Activated T-cell treated with anti-CD3 and anti-CD28 coated beads for 48 hours (primary cell): ENCODE measurements at regions not wholly inside any gene's neighbourhood (a gene's known extent, or its start where the extent isn't known, plus 50 kb on each side); places are given as distances from the start of the nearest gene placed in this dataset.

ENCODE experiments used
- DNase-seq: peaks from one replicate; pipeline ENCODE4 v3.0.0-alpha.2; 2020; ENCODE audit warnings: low read depth

DNA sequence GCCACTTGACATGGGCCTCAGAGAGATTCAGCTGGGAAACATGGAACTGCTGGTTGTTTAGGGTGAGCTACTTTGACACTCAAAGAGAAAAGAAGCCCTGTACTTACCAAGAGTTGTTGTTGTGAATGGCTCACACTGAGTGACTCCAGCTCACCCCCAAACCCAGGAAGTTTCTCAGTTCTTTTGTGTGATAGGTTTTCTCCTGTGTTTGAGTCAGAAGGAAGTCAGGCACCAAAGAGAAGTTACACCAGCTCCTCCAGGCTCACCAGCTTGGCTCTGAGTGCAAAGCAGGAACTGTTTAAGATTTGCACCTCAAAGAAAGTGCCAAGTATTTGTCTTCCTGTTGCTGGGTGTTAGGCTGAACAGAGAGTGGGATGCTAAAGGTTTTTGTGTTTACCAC, 111.2 kb upstream of the PROX1 start:
- no peak for DNase-seq

DNA sequence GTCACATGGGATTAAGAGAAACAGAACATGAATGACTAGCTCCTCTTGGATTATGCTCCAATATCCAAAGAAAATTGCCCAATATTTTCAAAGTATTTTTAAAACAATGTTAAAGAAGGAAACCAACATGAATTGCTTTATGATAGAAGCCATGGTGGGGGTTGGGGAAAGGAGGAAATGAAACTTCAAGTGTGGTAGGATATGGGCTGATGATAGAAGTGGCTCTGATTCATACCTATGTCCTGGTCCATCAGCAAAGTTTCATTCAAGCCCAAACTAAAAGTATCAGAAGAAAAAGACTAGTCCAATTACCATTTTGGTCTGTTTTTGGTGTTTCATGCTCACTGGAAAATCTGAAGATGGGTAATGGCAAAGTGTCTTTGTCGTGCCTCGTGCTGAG, 104.2 kb upstream of the PROX1 start:
- DNase-seq: no peak

DNA sequence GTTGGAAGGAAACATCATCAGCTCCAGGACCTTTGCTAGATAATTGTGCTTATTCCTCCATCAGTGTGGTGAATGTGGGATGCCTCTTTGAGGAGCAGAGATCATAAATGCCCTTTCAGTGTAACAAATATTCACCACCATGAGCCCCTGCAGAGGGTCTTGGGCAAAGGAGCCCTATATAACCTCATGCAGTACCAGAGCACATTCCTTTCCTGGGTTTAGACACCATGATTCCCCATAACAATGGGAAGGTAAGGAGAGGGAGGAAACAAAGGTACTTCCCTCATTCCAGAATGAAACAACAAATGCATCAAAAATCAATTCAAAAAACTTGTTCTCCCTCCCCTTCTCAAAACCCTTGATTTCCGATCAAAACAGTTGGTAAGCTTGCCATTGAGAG, 103.4 kb upstream of the PROX1 start:
- DNase-seq: no peak

DNA sequence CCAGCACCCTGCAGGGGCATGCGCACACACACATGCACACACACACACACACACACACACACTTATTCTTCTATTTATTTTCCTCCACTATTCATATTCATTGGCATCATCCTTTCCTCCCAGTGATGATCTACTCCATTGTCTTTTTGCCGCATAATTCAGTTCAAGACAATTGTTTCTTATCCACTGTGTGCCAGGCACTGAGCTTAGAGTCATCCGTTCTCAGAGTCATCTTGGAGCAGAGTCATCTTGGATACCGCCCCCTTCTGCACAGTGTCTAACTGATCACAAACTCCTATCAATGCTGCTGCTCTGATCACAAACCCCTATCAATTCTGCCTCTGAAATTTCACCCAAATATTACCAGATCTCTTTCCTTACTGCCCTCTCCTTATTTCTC, 102.8 kb upstream of the PROX1 start:
- no peak for DNase-seq

DNA sequence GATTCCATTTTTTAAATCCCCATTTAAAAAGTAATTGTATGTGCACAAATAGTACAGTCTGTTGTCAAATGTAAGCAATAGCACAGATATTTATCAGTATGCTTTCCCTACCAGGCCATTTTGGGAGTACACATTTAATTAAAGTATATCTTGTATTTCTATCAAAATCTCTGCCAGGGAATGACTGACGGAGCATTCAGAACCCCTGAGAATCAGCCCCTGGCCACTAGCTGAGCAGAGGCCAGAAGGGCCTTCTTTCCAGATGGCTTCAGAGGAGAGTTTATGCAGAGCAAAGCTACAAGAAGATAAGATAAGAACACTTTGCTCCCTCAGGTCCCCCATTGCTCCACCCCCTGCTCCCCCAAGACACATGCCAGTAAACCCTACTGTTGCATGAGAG, 99.9 kb upstream of the PROX1 start:
- no peak for DNase-seq

DNA sequence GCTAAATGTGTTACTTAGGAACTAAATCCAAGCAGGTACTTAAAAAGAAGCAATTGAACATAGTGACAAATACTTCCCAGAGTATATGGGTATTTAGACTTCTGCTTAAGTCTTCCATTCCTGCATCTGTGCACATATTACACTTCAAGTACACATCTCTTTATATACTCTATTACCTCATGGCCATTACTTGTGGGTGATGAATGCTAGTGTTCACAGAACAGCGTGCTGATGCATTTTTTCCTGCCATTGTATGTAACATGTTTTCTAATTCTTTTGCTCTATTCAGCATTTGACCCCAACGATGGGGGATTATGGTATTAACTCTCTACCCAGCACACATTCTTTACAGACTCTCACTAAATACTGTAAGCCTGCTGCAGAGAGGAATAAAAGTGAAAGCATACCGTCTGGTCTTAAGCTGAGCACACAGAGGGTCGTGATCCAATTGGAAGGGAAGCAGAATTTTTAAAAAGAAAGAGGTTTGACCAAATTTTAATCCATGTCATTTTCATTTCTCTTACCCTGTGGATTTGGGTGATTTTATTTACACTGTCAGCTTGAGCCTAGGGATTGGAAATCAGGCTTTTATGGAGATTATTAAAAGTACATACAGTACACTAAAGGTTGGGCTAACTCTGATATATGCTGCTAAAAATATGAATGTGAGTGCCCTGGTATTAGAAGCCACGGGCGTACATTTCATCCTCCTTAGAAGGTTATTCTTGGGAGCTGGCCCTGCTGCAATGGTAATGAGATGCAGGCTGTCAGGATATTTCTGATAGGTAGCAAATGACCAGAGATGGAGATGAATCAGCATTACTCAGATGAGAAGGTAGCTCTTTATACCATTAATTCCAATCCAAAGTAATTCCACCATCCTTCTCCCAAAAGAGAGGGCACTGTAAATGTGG, 95.5 kb upstream of the PROX1 start:
- DNase-seq: no peak

DNA sequence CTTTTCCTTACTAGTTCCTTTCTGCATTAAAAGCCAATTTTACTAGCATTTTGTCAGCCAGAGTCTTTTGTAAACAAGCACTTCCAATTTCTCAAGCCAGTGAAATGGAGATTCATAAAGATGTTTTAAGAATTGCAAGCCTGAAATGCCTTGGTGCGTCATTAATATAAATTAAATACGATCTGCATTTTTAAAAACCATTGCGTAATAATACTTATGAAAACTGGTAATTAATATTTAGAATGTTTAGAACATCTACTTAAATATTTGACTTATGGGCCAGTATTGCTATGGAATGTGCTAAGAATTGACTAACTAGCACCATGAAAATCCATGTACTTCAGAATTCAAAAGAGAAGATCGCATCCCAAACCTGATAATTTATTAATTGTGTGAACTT, 89.1 kb upstream of the PROX1 start:
- DNase-seq: no peak

DNA sequence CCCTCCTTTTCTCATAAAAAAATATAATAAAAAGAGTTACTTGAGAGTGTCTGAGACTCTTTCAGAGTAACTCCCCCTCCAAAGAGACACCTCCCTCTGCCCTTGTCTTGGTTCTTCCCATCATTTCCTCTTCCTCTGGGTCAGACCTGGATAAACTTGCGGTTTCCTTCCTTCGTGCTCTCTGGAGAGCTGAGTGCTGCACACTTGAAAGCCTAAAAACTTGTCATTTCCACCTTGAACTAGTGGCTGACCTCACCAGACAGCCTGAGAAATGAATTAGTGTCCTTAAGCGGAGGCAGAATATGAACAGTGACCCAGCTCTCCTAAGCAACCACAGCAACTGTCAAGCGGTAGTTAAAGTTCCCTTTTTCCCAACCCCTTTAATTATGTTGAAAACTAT, 88.4 kb upstream of the PROX1 start:
- no peak for DNase-seq

DNA sequence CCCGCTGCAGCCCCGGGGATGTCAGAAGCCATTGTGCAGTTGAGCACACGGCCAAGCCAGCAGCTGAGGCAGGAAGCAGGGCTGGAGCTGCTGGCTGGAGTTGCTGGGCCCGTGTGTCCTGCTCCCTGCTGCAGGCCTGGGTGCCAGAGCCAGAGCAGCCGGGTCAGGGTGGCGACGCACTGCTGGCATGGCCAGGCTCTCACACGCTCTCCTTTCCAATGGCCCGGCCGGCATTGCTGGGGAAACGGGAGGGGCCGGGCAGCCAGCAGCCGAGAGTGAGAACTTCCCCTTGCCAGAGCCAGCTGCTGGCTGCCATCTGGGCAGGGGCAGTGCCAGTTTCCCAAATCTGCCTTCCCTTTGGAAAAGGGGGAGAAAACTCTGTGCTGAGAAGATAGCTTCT, 82.4 kb upstream of the PROX1 start:
- DNase-seq: no peak

DNA sequence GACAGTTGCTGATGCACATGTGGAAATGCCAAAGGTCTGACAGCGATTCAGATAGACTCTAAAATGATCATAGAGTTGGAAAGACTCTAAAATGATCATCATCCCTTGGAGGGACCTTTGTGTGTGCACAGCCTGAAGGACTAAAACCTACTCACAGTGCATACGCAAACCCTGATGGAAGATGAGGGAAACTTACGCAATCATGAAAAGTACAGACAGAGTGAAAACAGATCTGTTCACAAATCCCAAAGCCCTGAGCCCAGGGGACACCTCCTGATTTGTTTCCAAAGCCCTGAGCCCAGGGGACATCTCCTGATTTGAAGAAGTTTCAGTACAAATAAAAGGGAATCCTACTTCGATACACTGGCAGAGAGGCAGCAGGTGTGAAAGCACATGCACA, 79.3 kb upstream of the PROX1 start:
- DNase-seq: no peak

DNA sequence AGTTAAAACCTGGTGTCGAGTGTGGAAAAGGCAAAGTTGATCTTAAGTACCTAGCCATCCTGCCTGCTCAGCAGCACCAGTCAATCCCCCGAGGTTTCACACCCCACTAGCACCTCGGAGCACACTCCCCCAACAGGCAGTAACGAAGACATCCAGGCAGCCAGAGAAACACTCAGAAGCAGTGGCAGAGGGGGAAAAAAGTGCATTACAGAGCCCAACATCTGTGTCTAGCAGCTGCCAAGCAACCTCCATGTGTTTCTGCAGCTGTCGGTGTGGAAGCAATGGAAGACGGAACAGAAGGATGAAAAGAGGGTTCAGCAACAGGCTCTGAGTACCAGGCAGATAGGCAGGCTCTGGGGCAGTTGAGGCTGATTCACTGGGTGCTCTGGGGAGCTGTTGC, 73.4 kb upstream of the PROX1 start:
- DNase-seq: no peak

DNA sequence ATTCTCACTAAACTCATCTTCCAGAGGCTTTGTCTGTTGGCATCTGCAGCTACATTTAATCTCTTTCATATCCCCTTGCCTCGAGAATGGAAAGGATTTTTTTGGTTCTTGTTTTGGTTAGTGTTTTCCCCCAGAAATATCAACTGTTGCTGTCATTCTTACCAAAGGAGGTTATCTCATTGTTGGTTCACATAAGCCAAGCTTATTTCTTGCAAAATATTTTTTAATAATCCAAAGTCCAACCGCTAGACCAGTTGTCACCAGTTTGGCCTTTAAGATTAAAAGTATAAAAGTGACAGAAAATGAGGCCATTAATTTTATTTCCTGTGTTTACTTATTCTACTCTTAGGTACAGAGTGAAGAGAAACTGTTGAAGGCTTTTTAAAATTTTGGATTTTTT, 66.5 kb upstream of the PROX1 start:
- no peak for DNase-seq

DNA sequence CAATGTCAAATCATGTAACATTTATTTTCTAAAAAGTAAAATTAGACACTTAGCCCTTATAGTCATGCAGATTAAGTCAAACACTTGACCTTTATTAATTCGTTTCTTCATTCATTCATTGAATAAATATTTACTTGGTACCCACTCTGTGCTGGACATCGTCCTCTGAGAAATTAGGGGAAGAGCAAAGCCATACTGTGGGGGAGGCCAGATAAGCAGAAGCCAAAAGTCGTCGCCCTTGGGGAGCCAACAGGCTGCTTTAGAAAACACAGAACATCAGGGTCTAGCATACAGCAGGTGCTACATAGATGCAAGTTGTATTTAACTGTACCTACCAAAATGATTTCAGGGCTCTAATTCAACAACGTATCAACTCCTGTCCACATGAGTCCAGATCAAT, 66.1 kb upstream of the PROX1 start:
- DNase-seq: no peak

DNA sequence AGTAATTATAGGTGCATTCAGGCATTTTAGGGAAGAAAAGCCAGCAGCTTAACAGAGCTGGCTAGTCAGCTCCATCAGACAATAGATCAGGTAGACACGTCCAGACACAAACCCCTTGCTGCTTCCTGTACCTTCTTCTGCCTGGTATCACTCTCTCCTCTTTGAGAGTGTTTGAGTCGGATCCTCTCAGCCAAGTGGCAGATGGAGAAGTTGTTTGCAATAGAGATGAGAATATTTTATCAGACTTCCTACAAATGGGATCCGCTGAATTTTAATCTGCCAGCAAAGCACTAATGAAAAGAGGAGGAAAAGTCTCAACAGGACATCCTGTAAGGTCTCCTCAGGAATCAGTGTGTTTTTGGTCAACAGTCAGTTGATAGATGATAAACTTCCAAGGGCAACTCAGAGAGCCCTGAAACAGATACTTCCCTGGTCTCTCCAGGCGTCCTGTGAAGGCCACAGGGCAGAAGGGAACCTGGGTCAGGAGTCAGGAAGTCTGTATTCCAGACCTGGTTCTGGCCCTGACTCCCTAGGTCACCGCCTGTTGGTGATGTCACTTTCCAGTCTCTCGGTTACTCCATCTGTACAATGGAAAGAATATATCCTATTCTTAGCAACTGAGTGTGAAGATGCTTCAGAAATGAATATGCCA, 62.1 kb upstream of the PROX1 start:
- DNase-seq: no peak

DNA sequence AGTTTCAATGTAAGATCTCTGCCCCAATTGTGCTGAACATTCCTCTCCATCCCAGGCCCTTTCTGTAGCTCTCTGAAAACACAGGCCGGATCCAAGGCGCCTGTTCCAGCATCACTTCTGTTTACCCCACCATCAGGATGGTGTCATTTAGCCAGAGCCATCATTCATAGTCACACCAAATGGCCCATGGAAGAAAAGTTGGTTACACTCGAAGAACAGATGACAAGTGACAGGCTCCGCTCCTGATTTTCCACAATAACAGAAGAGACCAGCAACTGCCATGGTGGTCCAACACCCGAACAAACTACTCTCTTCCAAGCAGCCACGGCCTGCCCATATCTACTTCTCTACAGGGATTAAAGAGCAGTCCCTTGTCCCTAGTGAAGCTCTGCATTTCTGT, 59.9 kb upstream of the PROX1 start:
- no peak for DNase-seq

DNA sequence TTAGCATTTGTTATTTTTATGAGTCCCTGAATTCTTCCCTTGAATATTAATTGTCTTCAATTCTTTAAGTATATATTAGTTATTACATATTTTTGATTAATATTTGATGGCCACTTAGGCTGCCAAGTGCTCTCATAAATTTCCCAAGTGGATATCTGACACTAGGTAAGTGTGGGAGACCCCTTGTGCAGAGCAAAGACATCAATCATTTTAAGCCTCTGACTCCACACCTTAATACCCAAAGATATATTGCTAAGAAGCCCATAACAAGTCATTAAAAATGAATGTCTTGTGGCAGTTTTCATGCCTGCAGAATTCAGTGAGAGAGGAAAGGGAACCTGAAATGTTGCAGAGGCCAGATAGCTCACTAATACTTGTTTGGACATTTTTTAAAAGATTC, 58.4 kb upstream of the PROX1 start:
- no peak for DNase-seq

DNA sequence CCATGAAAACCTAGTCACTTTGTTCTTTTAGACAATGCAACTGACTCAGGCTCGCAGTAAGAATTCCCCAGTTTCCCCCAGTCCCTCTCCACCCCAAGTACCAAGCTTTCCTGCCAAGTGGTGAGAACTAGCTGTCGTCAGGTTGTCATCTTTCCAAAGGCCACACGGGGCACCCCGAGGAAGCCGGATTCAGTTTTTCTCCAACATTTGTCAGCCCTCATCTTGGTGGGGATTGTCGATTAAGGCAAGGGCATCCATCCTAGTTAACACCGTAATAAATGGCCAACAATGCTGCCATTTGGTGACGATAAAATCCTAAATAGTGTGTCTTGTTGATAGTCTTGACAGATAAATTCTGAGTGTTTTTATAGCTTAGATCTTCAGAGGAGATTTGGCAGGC, 55.9 kb upstream of the PROX1 start:
- no peak for DNase-seq

DNA sequence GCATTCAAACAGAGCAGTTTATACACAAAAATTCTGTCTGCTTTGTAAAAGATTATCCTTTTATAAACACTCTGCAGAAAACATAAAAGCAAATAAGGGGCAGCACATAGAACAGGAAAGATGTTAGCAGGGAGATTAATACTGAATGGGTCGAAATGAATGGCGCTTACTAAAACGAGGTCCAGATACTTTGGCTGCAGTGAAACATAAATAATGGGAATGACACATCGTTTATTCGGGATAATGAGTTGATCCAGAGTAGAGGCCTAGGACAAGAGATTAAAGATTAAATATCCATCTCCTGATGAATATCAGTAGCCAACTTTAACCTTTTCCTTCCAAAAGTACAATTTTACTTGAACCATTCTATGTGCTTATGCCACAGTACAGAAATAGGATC, 54.4 kb upstream of the PROX1 start:
- DNase-seq: no peak

DNA sequence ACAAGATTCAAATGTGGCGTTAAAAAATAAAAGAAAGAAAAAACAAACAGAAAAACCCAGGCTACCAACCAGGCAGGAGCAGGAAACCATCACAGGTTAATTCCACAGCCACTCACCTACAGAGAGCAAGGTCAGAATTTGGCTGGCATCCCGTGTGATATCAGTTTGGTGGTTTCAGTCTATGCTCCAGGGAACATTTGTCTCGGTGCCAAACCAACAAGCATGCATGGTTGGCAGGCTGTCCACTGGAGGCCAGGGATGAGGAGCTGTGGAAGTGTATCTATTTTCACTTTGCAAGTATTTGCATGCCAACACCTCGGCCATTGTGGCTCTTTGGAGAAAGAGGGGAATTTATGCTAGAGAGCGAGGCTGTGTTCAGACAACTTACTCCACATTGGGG, 53.1 kb upstream of the PROX1 start:
- no peak for DNase-seq

DNA sequence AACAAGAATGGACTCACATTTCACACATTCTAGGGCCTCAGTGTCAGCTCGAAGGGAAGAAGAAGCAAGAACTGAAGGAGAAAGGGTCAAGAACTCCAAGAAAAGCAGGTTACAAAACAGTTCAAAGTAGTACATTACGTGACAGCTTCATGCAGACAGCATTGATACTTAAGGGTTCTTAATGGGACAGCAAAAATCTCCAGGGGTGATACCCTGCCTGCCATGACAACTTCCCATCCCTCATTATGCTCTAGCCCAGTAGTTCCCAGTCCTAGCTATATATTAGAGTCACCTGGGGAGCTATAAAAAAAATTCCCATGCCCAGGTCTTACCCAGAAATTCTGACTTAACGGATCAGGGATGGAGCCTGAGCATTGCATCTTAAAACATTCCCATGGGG, 51.2 kb upstream of the PROX1 start:
- no peak for DNase-seq
